VCaP (cell line): ENCODE measurements at regions not wholly inside any gene's neighbourhood (a gene's known extent, or its start where the extent isn't known, plus 50 kb on each side); places are given as distances from the start of the nearest gene placed in this dataset.

Experiments used
- H3K27ac ChIP-seq: fragments of 450-650 bp; 2 replicates; pipeline ENCODE4 v1.5.1; 2017
- TF ChIP-seq, protein P1 (sequence below): fragments of 450-650 bp; conservative IDR thresholded peaks from 2 replicates; pipeline ENCODE4 v1.5.1; 2017; ENCODE audit warnings: mild to moderate bottlenecking, moderate library complexity

DNA sequence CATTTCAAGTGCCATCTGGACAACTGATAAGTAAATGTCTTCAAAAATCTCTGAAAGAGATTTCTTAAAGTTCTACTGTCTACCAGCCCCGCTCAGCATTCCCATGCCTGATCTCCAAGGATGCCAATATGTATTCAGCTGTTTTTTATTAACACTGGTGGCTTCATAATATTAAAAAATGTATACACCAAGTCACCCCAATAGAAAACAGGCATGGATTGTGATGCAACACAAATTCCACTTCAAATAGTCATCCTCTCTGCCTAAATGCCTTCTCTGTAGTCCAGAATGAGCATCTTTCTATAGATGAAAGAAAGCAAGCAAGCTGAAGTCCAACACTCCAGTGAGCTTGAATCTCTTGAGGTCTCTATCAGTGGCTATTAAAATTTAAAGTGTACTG lies 152.2 kb upstream of the PPARGC1A start:
- H3K27ac ChIP-seq = no peak overlapping the region
- TF ChIP-seq, protein P1, sequence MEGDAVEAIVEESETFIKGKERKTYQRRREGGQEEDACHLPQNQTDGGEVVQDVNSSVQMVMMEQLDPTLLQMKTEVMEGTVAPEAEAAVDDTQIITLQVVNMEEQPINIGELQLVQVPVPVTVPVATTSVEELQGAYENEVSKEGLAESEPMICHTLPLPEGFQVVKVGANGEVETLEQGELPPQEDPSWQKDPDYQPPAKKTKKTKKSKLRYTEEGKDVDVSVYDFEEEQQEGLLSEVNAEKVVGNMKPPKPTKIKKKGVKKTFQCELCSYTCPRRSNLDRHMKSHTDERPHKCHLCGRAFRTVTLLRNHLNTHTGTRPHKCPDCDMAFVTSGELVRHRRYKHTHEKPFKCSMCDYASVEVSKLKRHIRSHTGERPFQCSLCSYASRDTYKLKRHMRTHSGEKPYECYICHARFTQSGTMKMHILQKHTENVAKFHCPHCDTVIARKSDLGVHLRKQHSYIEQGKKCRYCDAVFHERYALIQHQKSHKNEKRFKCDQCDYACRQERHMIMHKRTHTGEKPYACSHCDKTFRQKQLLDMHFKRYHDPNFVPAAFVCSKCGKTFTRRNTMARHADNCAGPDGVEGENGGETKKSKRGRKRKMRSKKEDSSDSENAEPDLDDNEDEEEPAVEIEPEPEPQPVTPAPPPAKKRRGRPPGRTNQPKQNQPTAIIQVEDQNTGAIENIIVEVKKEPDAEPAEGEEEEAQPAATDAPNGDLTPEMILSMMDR = no peak

DNA sequence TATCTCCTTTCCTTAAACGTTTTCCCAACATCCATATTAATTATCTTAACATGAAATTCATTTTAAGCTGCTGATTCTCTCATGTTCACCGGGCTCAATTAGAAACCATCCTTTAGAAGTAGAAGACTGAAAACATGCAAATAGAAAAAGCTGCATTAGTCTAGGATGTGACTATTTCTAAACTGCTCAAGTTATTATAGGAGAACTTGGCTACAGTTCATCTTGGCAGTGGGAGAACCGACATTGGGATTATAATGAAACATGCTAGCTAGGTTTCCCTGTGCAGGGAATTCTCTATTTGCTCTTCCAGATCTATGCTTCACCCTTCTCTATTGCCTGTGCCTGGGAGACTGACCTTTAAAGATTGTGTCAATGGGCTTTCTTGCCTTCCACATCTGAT lies 151.0 kb upstream of the PPARGC1A start:
- no peak overlapping the region for H3K27ac ChIP-seq
- TF ChIP-seq, protein P1 = no peak

DNA sequence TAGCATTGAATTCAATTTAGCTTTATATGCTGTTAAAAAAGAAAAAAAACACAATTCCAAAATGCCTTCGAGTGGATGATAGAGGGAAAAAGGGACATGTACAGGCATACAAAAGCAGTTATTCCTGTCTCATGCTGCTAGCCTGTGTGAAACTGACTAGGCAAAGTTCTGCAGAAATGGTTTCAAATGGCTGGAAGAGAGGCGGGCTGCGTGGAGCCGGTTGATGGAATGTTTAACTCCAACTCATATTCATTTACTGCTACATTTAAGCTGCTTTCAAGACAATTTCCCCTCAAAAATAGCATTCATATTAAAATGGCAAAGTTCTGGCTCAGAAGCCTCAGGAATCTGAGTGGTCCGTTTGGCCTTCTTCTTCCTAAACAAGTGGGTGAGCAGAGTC lies 143.8 kb upstream of the PPARGC1A start:
- H3K27ac ChIP-seq = no peak overlapping the region
- TF ChIP-seq, protein P1 = no peak

DNA sequence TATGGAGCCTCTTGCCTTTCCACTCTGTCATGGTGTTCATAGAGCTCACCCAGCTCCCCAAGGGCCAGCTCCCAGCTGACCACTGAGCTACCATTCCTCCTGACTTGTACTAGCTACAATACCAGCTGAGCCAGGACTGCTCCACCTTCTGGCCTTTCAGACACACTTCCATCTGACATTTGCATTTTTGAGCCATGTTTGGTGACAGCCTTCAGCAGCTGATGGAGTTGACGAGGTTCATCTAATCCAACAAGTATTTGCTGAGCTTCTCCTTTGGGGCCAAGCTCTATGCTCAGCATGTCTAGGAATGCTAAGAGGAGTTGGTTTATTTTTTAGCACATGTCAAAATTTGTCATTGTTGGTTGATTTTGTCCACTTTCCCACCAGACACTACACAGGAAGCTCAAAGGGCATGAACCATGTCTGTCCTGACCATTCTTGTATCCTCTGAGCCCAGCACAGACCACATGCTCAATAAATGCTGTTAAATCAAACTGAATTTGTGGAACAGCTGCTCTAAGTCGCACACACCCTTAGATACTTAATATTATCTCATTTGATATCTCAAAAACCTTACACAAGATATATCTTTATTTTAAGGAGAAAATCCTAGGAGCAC lies 142.6 kb upstream of the PPARGC1A start:
- H3K27ac ChIP-seq = no peak overlapping the region
- TF ChIP-seq, protein P1 = peak; percentile 55; the same call in 1 of the 2 replicates

DNA sequence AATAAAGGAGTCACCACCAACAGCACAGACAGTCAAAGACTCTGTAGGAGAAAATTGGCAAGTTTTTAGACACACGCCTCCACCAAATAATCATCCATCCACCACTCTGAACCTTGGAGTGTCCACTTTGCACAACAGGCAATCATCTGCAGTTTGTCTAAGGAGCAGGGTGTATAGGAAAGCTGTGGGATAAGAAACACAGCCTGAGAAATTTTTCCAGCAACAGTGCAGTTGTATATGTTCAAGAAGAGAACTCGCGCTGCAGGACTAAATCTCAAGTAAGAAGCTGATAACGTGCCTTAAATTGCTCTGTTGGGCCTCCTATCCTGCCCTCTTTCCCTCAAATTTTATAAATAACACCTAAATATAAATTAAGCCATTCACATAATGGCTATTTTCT lies 136.7 kb upstream of the PPARGC1A start:
- TF ChIP-seq, protein P1 = no peak
- H3K27ac ChIP-seq = no peak overlapping the region

DNA sequence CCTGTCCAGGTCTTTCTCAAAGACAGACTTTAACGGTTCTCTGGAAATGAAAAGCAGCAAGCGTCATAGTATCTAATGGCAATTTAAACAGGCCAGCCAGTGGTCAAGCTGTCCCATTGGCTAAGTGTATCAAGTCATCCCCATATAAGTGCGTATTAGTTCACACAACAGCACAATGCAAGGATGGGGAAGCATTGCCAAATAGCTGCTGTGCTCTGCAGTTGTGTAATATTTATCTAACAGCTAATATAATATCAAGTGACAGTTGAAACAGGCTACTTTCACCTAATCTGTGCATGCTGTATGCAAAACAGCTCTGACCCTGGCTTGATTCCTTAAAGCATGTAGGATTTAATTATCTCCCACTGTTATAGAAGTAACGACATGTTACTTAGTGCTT lies 134.8 kb upstream of the PPARGC1A start:
- no peak overlapping the region for H3K27ac ChIP-seq
- TF ChIP-seq, protein P1 = no peak

DNA sequence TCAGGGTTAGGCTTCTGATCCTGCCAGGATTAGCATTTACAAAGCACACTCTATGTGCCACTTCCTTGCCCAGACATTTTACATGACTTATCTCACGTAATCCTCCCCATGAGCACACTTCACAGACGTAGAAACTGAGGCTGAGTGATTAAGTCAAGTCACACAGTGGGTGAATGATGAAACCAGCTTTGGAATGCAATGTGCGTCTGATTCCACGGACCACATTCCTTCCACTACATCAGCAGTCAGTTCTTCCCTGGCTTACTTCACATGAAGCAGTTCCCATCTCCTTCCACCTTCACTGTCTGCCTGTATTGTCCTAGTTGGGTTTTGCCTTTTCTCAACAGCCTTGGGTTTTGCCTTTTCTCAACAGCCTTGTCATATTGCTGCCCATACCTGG lies 134.3 kb upstream of the PPARGC1A start:
- H3K27ac ChIP-seq = no peak overlapping the region
- TF ChIP-seq, protein P1 = no peak
